ENCODE measurements at regions not wholly inside any gene's neighbourhood (a gene's known extent, or its start where the extent isn't known, plus 50 kb on each side); places are given as distances from the start of the nearest gene placed in this dataset.

DNA sequence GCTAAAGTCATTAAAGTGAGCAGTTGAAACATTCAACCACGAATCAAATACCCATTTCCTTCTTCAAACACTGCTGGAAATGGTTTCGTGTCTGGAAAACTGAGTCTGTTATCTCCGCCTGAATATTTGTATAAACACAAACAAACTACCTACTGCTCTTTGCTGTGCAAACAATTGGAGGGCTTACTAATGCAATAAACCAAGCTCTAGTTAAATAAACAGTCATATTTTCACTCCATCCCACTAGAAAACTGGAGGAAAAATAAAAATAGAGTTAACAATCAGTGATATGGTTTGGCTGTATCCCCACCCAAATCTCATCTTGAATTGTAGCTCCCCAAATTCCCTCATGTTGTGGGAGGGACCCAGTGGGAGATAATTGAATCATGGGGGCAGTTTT lies 397.6 kb downstream of the RASEF start:
- Histone ChIP-seq H2BK12ac (ENCODE audit: insufficient read length, low read depth, low read length) (no peak overlapping the region), H2BK15ac (ENCODE audit: low read depth, low read length) (no peak overlapping the region), H3K4me2 (ENCODE audit: insufficient read depth, insufficient read length, low read length) (no peak overlapping the region), H3K23me2 (ENCODE audit: insufficient read length, low read depth, low read length, poor library complexity, severe bottlenecking) (no peaks in the 10 kb centered on the region), H3K56ac (ENCODE audit: insufficient read length, low read depth, low read length) (no peak overlapping the region), H3K79me1 (ENCODE audit: insufficient read depth, low read depth, low read length, poor library complexity, severe bottlenecking) (no peaks in the 10 kb centered on the region), H2BK120ac (ENCODE audit: low read depth, low read length, poor library complexity, severe bottlenecking) (no peak overlapping the region), H4K91ac (ENCODE audit: insufficient read length, low read depth, low read length) (no peak overlapping the region), H3K23ac (ENCODE audit: insufficient read length, low read depth, low read length) (no peak overlapping the region), H4K5ac (ENCODE audit: insufficient read length, low read depth, low read length) (no peak overlapping the region), H3K27ac (ENCODE audit: insufficient read length, low read depth, low read length) (no peak overlapping the region), H3K14ac (ENCODE audit: insufficient read depth, low read length) (no peak overlapping the region), H2AFZ (ENCODE audit: low read length) (no peak overlapping the region), H2BK20ac (ENCODE audit: low read depth, low read length, poor library complexity, severe bottlenecking) (no peak overlapping the region), H3K9ac (ENCODE audit: extremely low read depth, insufficient read length, low read length) (no peak overlapping the region), H4K8ac (replicated peaks; ENCODE audit: insufficient read length, low read depth, low read length) (no peak overlapping the region), H3K18ac (ENCODE audit: insufficient read length, low read depth, low read length) (no peak overlapping the region), H2AK5ac (ENCODE audit: insufficient read length, low read length) (no peak overlapping the region), H3K9me3 (ENCODE audit: control insufficient read depth, low read depth, low read length) (no peaks in the 10 kb centered on the region), H4K20me1 (ENCODE audit: control insufficient read depth, insufficient read depth, insufficient read length) (no peaks in the 10 kb centered on the region), H3K27me3 (ENCODE audit: insufficient read depth, low read length) (no peaks in the 10 kb centered on the region), H3K79me2 (ENCODE audit: insufficient read depth, low read length) (no peaks in the 10 kb centered on the region), H3K4me1 (ENCODE audit: insufficient read depth, low read length) (no peaks in the 10 kb centered on the region; the same call in 1 of the 2 replicates), H2BK5ac (ENCODE audit: insufficient read length, low read length) (no peak overlapping the region), H3T11ph (ENCODE audit: low read length) (no peak overlapping the region), H3K4ac (ENCODE audit: low read depth, low read length) (no peak overlapping the region)
- H3K27ac Mint-ChIP-seq: no peak overlapping the region
- H3K4me3 Mint-ChIP-seq: no peak overlapping the region
- no peaks in the 10 kb centered on the region for H3K9me3 Mint-ChIP-seq
- DNase-seq: no peak
- H3K27me3 Mint-ChIP-seq (ENCODE audit: low read depth): no peaks in the 10 kb centered on the region
- H3K4me1 Mint-ChIP-seq: no peaks in the 10 kb centered on the region
- no peaks in the 10 kb centered on the region for H3K36me3 Mint-ChIP-seq (ENCODE audit: insufficient read depth in 1 of 3, low read depth in 3 of 3)
- no CpG with 5 or more reads among the region's 3 CpGs for WGBS (ENCODE audit: extremely low coverage, insufficient read length, low lambda C conversion rate)
- TF ChIP-seq, protein P1, sequence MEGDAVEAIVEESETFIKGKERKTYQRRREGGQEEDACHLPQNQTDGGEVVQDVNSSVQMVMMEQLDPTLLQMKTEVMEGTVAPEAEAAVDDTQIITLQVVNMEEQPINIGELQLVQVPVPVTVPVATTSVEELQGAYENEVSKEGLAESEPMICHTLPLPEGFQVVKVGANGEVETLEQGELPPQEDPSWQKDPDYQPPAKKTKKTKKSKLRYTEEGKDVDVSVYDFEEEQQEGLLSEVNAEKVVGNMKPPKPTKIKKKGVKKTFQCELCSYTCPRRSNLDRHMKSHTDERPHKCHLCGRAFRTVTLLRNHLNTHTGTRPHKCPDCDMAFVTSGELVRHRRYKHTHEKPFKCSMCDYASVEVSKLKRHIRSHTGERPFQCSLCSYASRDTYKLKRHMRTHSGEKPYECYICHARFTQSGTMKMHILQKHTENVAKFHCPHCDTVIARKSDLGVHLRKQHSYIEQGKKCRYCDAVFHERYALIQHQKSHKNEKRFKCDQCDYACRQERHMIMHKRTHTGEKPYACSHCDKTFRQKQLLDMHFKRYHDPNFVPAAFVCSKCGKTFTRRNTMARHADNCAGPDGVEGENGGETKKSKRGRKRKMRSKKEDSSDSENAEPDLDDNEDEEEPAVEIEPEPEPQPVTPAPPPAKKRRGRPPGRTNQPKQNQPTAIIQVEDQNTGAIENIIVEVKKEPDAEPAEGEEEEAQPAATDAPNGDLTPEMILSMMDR (conservative IDR thresholded peaks at IDR 0.05): no peak
